GM12891 (cell line): ENCODE measurements at regions not wholly inside any gene's neighbourhood (a gene's known extent, or its start where the extent isn't known, plus 50 kb on each side); places are given as distances from the start of the nearest gene placed in this dataset.

Experiments used
- PAX5 ChIP-seq: IDR thresholded peaks from 2 replicates; pipeline ENCODE4 v1.6.1; 2011; ENCODE audit warnings: low read length, moderate library complexity, mild to moderate bottlenecking; ENCODE audit not compliant: insufficient read depth, severe bottlenecking
- POLR2A ChIP-seq: IDR thresholded peaks from 2 replicates; pipeline ENCODE4 v1.6.1; 2011; ENCODE audit warnings: low read depth, low read length, control low read depth
- POLR2AphosphoS5 ChIP-seq: IDR thresholded peaks from 2 replicates; pipeline ENCODE4 v1.6.1; 2011; ENCODE audit warnings: low read depth, low read length, control low read depth

- TF ChIP-seq POLR2A (no peak), POLR2AphosphoS5 (no peak), PAX5 (no peak)
Measured at GRCh38 chr21:21957490-21957889, 959.3 kb downstream of the NCAM2 start.
